Karpas-422 (cell line): ENCODE measurements at regions not wholly inside any gene's neighbourhood (a gene's known extent, or its start where the extent isn't known, plus 50 kb on each side); places are given as distances from the start of the nearest gene placed in this dataset.

Experiments
- DNase-seq: peaks from one replicate; pipeline ENCODE4 v3.0.0-alpha.2; 2015
- H2AFZ ChIP-seq: fragments of 200-600 bp; sonication (generic); 2 replicates; pipeline ENCODE4 v1.6.1; 2014; ENCODE audit warnings: antibody characterized with exemption, low read length, mixed read lengths
- H3K27ac ChIP-seq: fragments of 200-600 bp; sonication (generic); 2 replicates; pipeline ENCODE4 v1.5.1; 2014; ENCODE audit warnings: mild to moderate bottlenecking, low read length, moderate library complexity
- H3K27me3 ChIP-seq: fragments of 200-600 bp; sonication (generic); 2 replicates; pipeline ENCODE4 v1.6.1; 2014; ENCODE audit warnings: low read length, mixed read lengths
- H3K36me3 ChIP-seq: fragments of 200-600 bp; sonication (generic); 2 replicates; pipeline ENCODE4 v1.6.1; 2014; ENCODE audit warnings: low read length, mixed read lengths; ENCODE audit not compliant: insufficient read depth
- H3K4me1 ChIP-seq: fragments of 200-600 bp; sonication (generic); 2 replicates; pipeline ENCODE4 v1.6.1; 2014; ENCODE audit warnings: mild to moderate bottlenecking, low read length, mixed read lengths
- H3K4me2 ChIP-seq: fragments of 200-600 bp; sonication (generic); 2 replicates; pipeline ENCODE4 v1.6.1; 2014; ENCODE audit warnings: low read length, low read depth, mild to moderate bottlenecking; ENCODE audit not compliant: poor library complexity, severe bottlenecking
- H3K4me3 ChIP-seq: fragments of 200-600 bp; sonication (generic); 2 replicates; pipeline ENCODE4 v1.5.1; 2014; ENCODE audit warnings: mild to moderate bottlenecking, antibody characterized with exemption, low read length, mixed read lengths
- H3K79me2 ChIP-seq: fragments of 200-600 bp; sonication (generic); 2 replicates; pipeline ENCODE4 v1.6.1; 2014; ENCODE audit warnings: mild to moderate bottlenecking, low read length, mixed read lengths
- H3K9ac ChIP-seq: fragments of 200-600 bp; sonication (generic); 2 replicates; pipeline ENCODE4 v1.6.0; 2014; ENCODE audit warnings: low read length
- H3K9me2 ChIP-seq: fragments of 200-600 bp; sonication (generic), shearing (Covaris generic); replicated peaks from 2 replicates; pipeline ENCODE4 v1.6.0; 2014; ENCODE audit warnings: mild to moderate bottlenecking, low read length, moderate library complexity; ENCODE audit not compliant: insufficient read depth
- H3K9me3 ChIP-seq: fragments of 300-700, 200-600 bp; sonication (generic); 2 replicates; pipeline ENCODE4 v1.6.1; 2014; ENCODE audit warnings: low read length, mixed read lengths
- H4K20me1 ChIP-seq: fragments of 200-600 bp; sonication (generic); 2 replicates; pipeline ENCODE4 v1.6.1; 2014; ENCODE audit warnings: mild to moderate bottlenecking, antibody characterized with exemption, low read length, low read depth; ENCODE audit not compliant: insufficient read depth

- H3K4me2 ChIP-seq: no peak overlapping the region
- H3K9me3 ChIP-seq: no peaks in the 10 kb centered on the region
- H3K4me3 ChIP-seq: no peak overlapping the region
- DNase-seq: no peak
- H3K4me1 ChIP-seq: no peaks in the 10 kb centered on the region
- H3K9ac ChIP-seq: no peak overlapping the region
- no peaks in the 10 kb centered on the region for H3K27me3 ChIP-seq
- H3K9me2 ChIP-seq: no peaks in the 10 kb centered on the region
- H3K36me3 ChIP-seq: no peaks in the 10 kb centered on the region
- no peak overlapping the region for H3K27ac ChIP-seq
- no peaks in the 10 kb centered on the region for H4K20me1 ChIP-seq
- no peaks in the 10 kb centered on the region for H3K79me2 ChIP-seq
- H2AFZ ChIP-seq: no peak overlapping the region
These were observed 144.3 kb upstream of the TENT5A start for GRCh38 chr6:81896525-81897503.

GRCh38 chr6:81895511-81896185 is 143.2 kb upstream of the TENT5A start:
- Histone ChIP-seq H3K9me3 (no peaks in the 10 kb centered on the region), H3K4me2 (no peak overlapping the region), H3K79me2 (no peaks in the 10 kb centered on the region), H3K27me3 (no peaks in the 10 kb centered on the region), H3K27ac (no peak overlapping the region), H2AFZ (no peak overlapping the region), H3K9ac (no peak overlapping the region), H3K4me3 (no peak overlapping the region), H4K20me1 (no peaks in the 10 kb centered on the region), H3K36me3 (no peaks in the 10 kb centered on the region), H3K9me2 (no peaks in the 10 kb centered on the region), H3K4me1 (no peaks in the 10 kb centered on the region)
- no peak for DNase-seq

- Histone ChIP-seq H3K27ac (no peak overlapping the region), H4K20me1 (no peaks in the 10 kb centered on the region), H3K4me3 (no peak overlapping the region), H3K4me2 (no peak overlapping the region), H3K27me3 (no peaks in the 10 kb centered on the region), H3K36me3 (no peaks in the 10 kb centered on the region), H3K9me2 (no peaks in the 10 kb centered on the region), H3K9me3 (no peaks in the 10 kb centered on the region), H3K9ac (no peak overlapping the region), H3K79me2 (no peaks in the 10 kb centered on the region), H3K4me1 (no peaks in the 10 kb centered on the region), H2AFZ (no peak overlapping the region)
- no peak for DNase-seq
These were observed 142.3 kb upstream of the TENT5A start for GRCh38 chr6:81894788-81895271.

GRCh38 chr6:81894306-81894705 is 141.8 kb upstream of the TENT5A start:
- Histone ChIP-seq H2AFZ (no peak overlapping the region), H3K4me1 (no peaks in the 10 kb centered on the region), H3K4me3 (no peak overlapping the region), H4K20me1 (no peaks in the 10 kb centered on the region), H3K79me2 (no peaks in the 10 kb centered on the region), H3K4me2 (no peak overlapping the region), H3K36me3 (no peaks in the 10 kb centered on the region), H3K27me3 (no peaks in the 10 kb centered on the region), H3K9ac (no peak overlapping the region), H3K9me3 (no peaks in the 10 kb centered on the region), H3K27ac (no peak overlapping the region), H3K9me2 (no peaks in the 10 kb centered on the region)
- DNase-seq: no peak

- H2AFZ ChIP-seq: no peak overlapping the region
- H3K27me3 ChIP-seq: no peaks in the 10 kb centered on the region
- no peaks in the 10 kb centered on the region for H3K9me2 ChIP-seq
- H4K20me1 ChIP-seq: no peaks in the 10 kb centered on the region
- H3K4me3 ChIP-seq: no peak overlapping the region
- no peak overlapping the region for H3K4me2 ChIP-seq
- H3K4me1 ChIP-seq: no peaks in the 10 kb centered on the region
- no peak overlapping the region for H3K27ac ChIP-seq
- H3K9ac ChIP-seq: no peak overlapping the region
- no peak for DNase-seq
- H3K9me3 ChIP-seq: no peaks in the 10 kb centered on the region
- H3K79me2 ChIP-seq: no peaks in the 10 kb centered on the region
- H3K36me3 ChIP-seq: no peaks in the 10 kb centered on the region
These were observed 140.4 kb upstream of the TENT5A start for GRCh38 chr6:81892891-81893290.

- H3K27ac ChIP-seq: no peak overlapping the region
- H3K79me2 ChIP-seq: no peaks in the 10 kb centered on the region
- H3K9ac ChIP-seq: no peak overlapping the region
- H4K20me1 ChIP-seq: no peaks in the 10 kb centered on the region
- H3K4me2 ChIP-seq: no peak overlapping the region
- H3K4me1 ChIP-seq: no peaks in the 10 kb centered on the region
- no peaks in the 10 kb centered on the region for H3K9me3 ChIP-seq
- no peaks in the 10 kb centered on the region for H3K9me2 ChIP-seq
- H3K27me3 ChIP-seq: no peaks in the 10 kb centered on the region
- H3K36me3 ChIP-seq: no peaks in the 10 kb centered on the region
- H2AFZ ChIP-seq: no peak overlapping the region
- no peak for DNase-seq
- no peak overlapping the region for H3K4me3 ChIP-seq
These were observed 139.4 kb upstream of the TENT5A start for GRCh38 chr6:81891874-81892273.

- H3K27me3 ChIP-seq: no peaks in the 10 kb centered on the region
- no peak overlapping the region for H3K9ac ChIP-seq
- no peaks in the 10 kb centered on the region for H3K79me2 ChIP-seq
- no peak overlapping the region for H3K27ac ChIP-seq
- H3K36me3 ChIP-seq: no peaks in the 10 kb centered on the region
- no peak overlapping the region for H3K4me3 ChIP-seq
- H4K20me1 ChIP-seq: no peaks in the 10 kb centered on the region
- no peak overlapping the region for H2AFZ ChIP-seq
- no peaks in the 10 kb centered on the region for H3K9me3 ChIP-seq
- H3K9me2 ChIP-seq: no peaks in the 10 kb centered on the region
- DNase-seq: no peak
- H3K4me1 ChIP-seq: no peaks in the 10 kb centered on the region
- no peak overlapping the region for H3K4me2 ChIP-seq
These were observed 138.4 kb upstream of the TENT5A start for GRCh38 chr6:81890846-81891245.

GRCh38 chr6:81889377-81890053 is 137.0 kb upstream of the TENT5A start:
- H3K4me1 ChIP-seq: no peaks in the 10 kb centered on the region
- no peak overlapping the region for H3K4me2 ChIP-seq
- H3K36me3 ChIP-seq: no peaks in the 10 kb centered on the region
- no peaks in the 10 kb centered on the region for H3K9me2 ChIP-seq
- no peak for DNase-seq
- no peak overlapping the region for H2AFZ ChIP-seq
- H3K79me2 ChIP-seq: no peaks in the 10 kb centered on the region
- no peaks in the 10 kb centered on the region for H3K9me3 ChIP-seq
- H3K4me3 ChIP-seq: no peak overlapping the region
- H3K27me3 ChIP-seq: no peaks in the 10 kb centered on the region
- no peak overlapping the region for H3K27ac ChIP-seq
- no peaks in the 10 kb centered on the region for H4K20me1 ChIP-seq
- H3K9ac ChIP-seq: no peak overlapping the region
